GM18907 (cell line): ENCODE measurements at regions not wholly inside any gene's neighbourhood (a gene's known extent, or its start where the extent isn't known, plus 50 kb on each side); places are given as distances from the start of the nearest gene placed in this dataset.
"Not testable (repeated sequence)": the region's sequence is repeated elsewhere in the genome, so short reads cannot be mapped to it uniquely, and the experiment has no call there.

Experiments used
- ATAC-seq: cut with Tn5 transposase; IDR thresholded peaks from one replicate; pipeline ENCODE4 v1.9.1; 2021; ENCODE audit warnings: mild to moderate bottlenecking, moderate library complexity; ENCODE audit not compliant: unreplicated experiment

GRCh38 chr2:7094231-7094741 is 177.1 kb downstream of the RNF144A start:
- ATAC-seq = no peak

GRCh38 chr2:7096726-7097352 is 179.6 kb downstream of the RNF144A start:
- no peak for ATAC-seq

GRCh38 chr2:7097353-7097895 is 180.2 kb downstream of the RNF144A start:
- peak; percentile 91 for ATAC-seq

GRCh38 chr2:7098816-7099215 is 181.6 kb downstream of the RNF144A start:
- ATAC-seq = no peak

- not testable (repeated sequence) for ATAC-seq
These were observed 182.5 kb downstream of the RNF144A start for GRCh38 chr2:7099687-7100086.

GRCh38 chr2:7102826-7103225 is 185.6 kb downstream of the RNF144A start:
- ATAC-seq = no peak

GRCh38 chr2:7108792-7109532 is 191.8 kb downstream of the RNF144A start:
- no peak for ATAC-seq

GRCh38 chr2:7109533-7109885 is 192.3 kb downstream of the RNF144A start:
- ATAC-seq = no peak

GRCh38 chr2:7111626-7112025 is 194.4 kb downstream of the RNF144A start:
- no peak for ATAC-seq

GRCh38 chr2:7115364-7115763 is 198.2 kb downstream of the RNF144A start:
- no peak for ATAC-seq

- ATAC-seq = no peak
These were observed 198.7 kb downstream of the RNF144A start for GRCh38 chr2:7115906-7116305.

GRCh38 chr2:7116511-7116910 is 199.3 kb downstream of the RNF144A start:
- ATAC-seq = no peak

- no peak for ATAC-seq
These were observed 199.9 kb downstream of the RNF144A start for GRCh38 chr2:7117076-7117475.

- no peak for ATAC-seq
These were observed 201.5 kb downstream of the RNF144A start for GRCh38 chr2:7118606-7119131.

- ATAC-seq = no peak
These were observed 202.1 kb downstream of the RNF144A start for GRCh38 chr2:7119132-7119835.

- no peak for ATAC-seq
These were observed 204.6 kb downstream of the RNF144A start for GRCh38 chr2:7121851-7122250.

GRCh38 chr2:7127156-7127555 is 209.9 kb downstream of the RNF144A start:
- no peak for ATAC-seq

- no peak for ATAC-seq
These were observed 210.5 kb downstream of the RNF144A start for GRCh38 chr2:7127687-7128086.

- ATAC-seq = no peak
These were observed 214.0 kb downstream of the RNF144A start for GRCh38 chr2:7131261-7131660.

GRCh38 chr2:7132753-7133152 is 215.5 kb downstream of the RNF144A start:
- ATAC-seq = no peak

GRCh38 chr2:7133521-7133920 is 216.3 kb downstream of the RNF144A start:
- ATAC-seq = no peak
